ENCODE measurements at regions not wholly inside any gene's neighbourhood (a gene's known extent, or its start where the extent isn't known, plus 50 kb on each side); places are given as distances from the start of the nearest gene placed in this dataset.

DNA sequence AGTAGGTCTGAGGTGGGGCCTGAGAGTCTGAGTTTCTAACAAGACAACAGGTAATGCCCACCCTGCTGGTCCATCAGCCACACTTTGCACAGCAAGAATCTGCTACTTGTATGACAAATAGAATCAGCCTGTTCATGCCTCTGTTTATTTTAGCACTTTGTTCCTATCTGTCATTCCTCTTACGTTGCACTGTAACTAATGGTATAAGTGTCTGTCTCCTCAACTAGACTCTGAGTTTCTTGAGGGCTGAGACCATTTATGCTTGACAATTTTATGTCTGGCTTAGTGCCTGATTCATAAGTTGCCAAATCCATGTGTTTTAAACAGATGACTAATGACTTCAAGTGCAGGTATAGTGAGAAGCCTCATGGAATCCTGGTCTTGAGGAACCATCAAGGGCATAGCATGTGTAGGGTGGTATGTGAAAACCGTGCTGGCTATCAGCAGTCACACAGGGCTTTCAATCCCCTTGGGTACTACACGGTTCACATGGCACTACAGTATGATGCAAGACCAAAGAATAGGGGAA, 209.7 kb downstream of the C11orf91 start:
- no peaks in the 10 kb centered on the region for H3K9me2 ChIP-seq (replicated peaks; ENCODE audit: insufficient read depth, low read length)

DNA sequence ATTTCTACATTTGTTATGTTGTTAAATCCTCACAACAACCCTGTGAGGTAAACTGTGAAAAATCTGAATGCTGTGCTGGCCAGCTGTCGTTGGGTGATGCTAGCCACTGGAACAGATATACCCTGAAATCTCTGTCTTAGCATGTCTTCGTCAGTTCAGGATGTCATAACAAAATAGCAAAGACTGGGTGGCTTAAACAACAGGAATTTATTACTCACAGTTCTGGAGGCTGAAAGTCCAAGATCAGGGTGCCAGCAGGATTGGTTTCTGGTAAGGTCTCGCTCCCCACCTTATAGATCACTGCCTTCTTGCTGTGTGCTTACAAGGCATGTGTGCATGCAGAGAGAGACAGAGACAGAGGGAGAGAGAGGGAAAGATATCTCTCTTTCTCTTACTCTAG, 211.7 kb downstream of the C11orf91 start:
- no peaks in the 10 kb centered on the region for H3K79me2 ChIP-seq (ENCODE audit: insufficient read depth, low read length)

More for the DNA sequence above, 209.7 kb downstream of the C11orf91 start:
- no peak overlapping the region for H3K4me2 ChIP-seq (ENCODE audit: low read depth, low read length, poor library complexity, severe bottlenecking)
- no peaks in the 10 kb centered on the region for H4K20me1 ChIP-seq (ENCODE audit: low read depth, low read length)
- H3K79me2 ChIP-seq (ENCODE audit: insufficient read depth, low read length) = no peaks in the 10 kb centered on the region
- H3K9me3 ChIP-seq (ENCODE audit: insufficient read depth, low read length) = no peaks in the 10 kb centered on the region
- no peaks in the 10 kb centered on the region for H3K27me3 ChIP-seq (ENCODE audit: low read length)
- H3F3A ChIP-seq (ENCODE audit: insufficient read depth) = no peaks in the 10 kb centered on the region
- H3K4me3 ChIP-seq (ENCODE audit: insufficient read depth, low read length, poor library complexity, severe bottlenecking) = no peak overlapping the region
- no peaks in the 10 kb centered on the region for H3K36me3 ChIP-seq (ENCODE audit: low read length)
- TF ChIP-seq, protein P1, sequence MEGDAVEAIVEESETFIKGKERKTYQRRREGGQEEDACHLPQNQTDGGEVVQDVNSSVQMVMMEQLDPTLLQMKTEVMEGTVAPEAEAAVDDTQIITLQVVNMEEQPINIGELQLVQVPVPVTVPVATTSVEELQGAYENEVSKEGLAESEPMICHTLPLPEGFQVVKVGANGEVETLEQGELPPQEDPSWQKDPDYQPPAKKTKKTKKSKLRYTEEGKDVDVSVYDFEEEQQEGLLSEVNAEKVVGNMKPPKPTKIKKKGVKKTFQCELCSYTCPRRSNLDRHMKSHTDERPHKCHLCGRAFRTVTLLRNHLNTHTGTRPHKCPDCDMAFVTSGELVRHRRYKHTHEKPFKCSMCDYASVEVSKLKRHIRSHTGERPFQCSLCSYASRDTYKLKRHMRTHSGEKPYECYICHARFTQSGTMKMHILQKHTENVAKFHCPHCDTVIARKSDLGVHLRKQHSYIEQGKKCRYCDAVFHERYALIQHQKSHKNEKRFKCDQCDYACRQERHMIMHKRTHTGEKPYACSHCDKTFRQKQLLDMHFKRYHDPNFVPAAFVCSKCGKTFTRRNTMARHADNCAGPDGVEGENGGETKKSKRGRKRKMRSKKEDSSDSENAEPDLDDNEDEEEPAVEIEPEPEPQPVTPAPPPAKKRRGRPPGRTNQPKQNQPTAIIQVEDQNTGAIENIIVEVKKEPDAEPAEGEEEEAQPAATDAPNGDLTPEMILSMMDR (IDR thresholded peaks at IDR 0.05; ENCODE audit: insufficient read depth, low read length, poor library complexity, severe bottlenecking) = no peak
- no peak for TF ChIP-seq EZH2phosphoT487 (conservative IDR thresholded peaks at IDR 0.05; ENCODE audit: low read length)
- no peak overlapping the region for H2AFZ ChIP-seq (ENCODE audit: low read depth, low read length, severe bottlenecking)
- no peak overlapping the region for H3K9ac ChIP-seq (ENCODE audit: low read length)
- no peak overlapping the region for H3K27ac ChIP-seq (ENCODE audit: low read depth, low read length)

DNA sequence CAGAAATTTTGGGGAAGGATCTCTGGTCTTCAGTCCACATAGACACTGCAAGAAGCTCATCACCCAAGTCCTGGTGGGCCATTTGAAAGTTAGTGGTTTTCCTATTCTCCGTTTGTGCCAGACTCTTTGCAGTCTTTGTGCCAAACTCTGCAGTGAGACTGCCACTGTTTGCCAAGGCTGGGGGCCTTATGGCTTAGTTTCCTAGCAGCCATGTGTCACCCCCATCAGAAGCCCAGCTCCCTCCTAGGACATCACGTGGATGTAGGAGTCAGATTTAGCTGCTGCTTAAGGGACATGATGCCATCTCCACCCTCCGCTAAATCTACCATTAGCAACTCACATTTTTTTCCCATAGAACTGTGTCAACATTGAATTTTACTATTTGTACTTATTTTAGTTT, 220.0 kb downstream of the C11orf91 start:
- H3K9me3 ChIP-seq (ENCODE audit: insufficient read depth, low read length) = no peaks in the 10 kb centered on the region
- no peaks in the 10 kb centered on the region for H3K36me3 ChIP-seq (ENCODE audit: low read length)
- no peaks in the 10 kb centered on the region for H4K20me1 ChIP-seq (ENCODE audit: low read depth, low read length)
- TF ChIP-seq EZH2phosphoT487 (conservative IDR thresholded peaks at IDR 0.05; ENCODE audit: low read length) = no peak
- H3F3A ChIP-seq (ENCODE audit: insufficient read depth) = no peaks in the 10 kb centered on the region
- no peaks in the 10 kb centered on the region for H3K27me3 ChIP-seq (ENCODE audit: low read length)
- no peak overlapping the region for H3K27ac ChIP-seq (ENCODE audit: low read depth, low read length)
- H2AFZ ChIP-seq (ENCODE audit: low read depth, low read length, severe bottlenecking) = no peak overlapping the region
- H3K4me2 ChIP-seq (ENCODE audit: low read depth, low read length, poor library complexity, severe bottlenecking) = no peak overlapping the region
- H3K9ac ChIP-seq (ENCODE audit: low read length) = no peak overlapping the region
- no peaks in the 10 kb centered on the region for H3K9me2 ChIP-seq (replicated peaks; ENCODE audit: insufficient read depth, low read length)
- no peaks in the 10 kb centered on the region for H3K79me2 ChIP-seq (ENCODE audit: insufficient read depth, low read length)
- H3K4me3 ChIP-seq (ENCODE audit: insufficient read depth, low read length, poor library complexity, severe bottlenecking) = no peak overlapping the region

More for the DNA sequence above, 211.7 kb downstream of the C11orf91 start:
- Histone ChIP-seq H3K4me2 (ENCODE audit: low read depth, low read length, poor library complexity, severe bottlenecking) (no peak overlapping the region), H3K27me3 (ENCODE audit: low read length) (no peaks in the 10 kb centered on the region), H3K4me3 (ENCODE audit: insufficient read depth, low read length, poor library complexity, severe bottlenecking) (no peak overlapping the region), H3K27ac (ENCODE audit: low read depth, low read length) (no peak overlapping the region), H3K9ac (ENCODE audit: low read length) (no peak overlapping the region), H3F3A (ENCODE audit: insufficient read depth) (no peaks in the 10 kb centered on the region), H2AFZ (ENCODE audit: low read depth, low read length, severe bottlenecking) (no peak overlapping the region), H3K9me3 (ENCODE audit: insufficient read depth, low read length) (no peaks in the 10 kb centered on the region), H3K9me2 (replicated peaks; ENCODE audit: insufficient read depth, low read length) (no peaks in the 10 kb centered on the region), H4K20me1 (ENCODE audit: low read depth, low read length) (no peaks in the 10 kb centered on the region), H3K36me3 (ENCODE audit: low read length) (no peaks in the 10 kb centered on the region)
- no peak for TF ChIP-seq EZH2phosphoT487 (conservative IDR thresholded peaks at IDR 0.05; ENCODE audit: low read length)
- TF ChIP-seq, protein P1 (IDR thresholded peaks at IDR 0.05; ENCODE audit: insufficient read depth, low read length, poor library complexity, severe bottlenecking) = no peak

DNA sequence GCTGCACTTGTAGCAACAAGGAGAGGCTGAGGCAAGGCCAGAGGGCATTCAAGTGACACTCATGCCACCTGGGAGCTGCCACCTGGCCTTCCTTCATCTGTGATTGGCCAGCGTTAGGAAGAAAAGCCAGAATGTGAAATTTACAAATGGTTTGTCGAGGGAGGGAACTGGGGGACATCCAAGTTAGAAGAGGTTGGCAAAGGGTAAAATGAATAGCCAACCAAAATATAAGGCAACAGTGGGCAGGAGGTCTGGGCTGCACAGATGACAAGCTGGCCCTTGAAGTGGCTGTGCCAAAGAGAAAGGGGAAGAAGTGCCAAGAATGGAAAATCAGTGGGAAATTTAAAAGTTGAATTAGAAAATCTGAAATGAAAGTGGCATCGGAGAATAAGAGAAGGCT, 221.4 kb downstream of the C11orf91 start:
- no peaks in the 10 kb centered on the region for H3K9me2 ChIP-seq (replicated peaks; ENCODE audit: insufficient read depth, low read length)
- H3K4me3 ChIP-seq (ENCODE audit: insufficient read depth, low read length, poor library complexity, severe bottlenecking) = no peak overlapping the region
- no peaks in the 10 kb centered on the region for H3K27me3 ChIP-seq (ENCODE audit: low read length)
- no peaks in the 10 kb centered on the region for H3K36me3 ChIP-seq (ENCODE audit: low read length)
- H4K20me1 ChIP-seq (ENCODE audit: low read depth, low read length) = no peaks in the 10 kb centered on the region
- TF ChIP-seq EZH2phosphoT487 (conservative IDR thresholded peaks at IDR 0.05; ENCODE audit: low read length) = no peak
- TF ChIP-seq, protein P1 (IDR thresholded peaks at IDR 0.05; ENCODE audit: insufficient read depth, low read length, poor library complexity, severe bottlenecking) = no peak
- no peaks in the 10 kb centered on the region for H3F3A ChIP-seq (ENCODE audit: insufficient read depth)
- no peak overlapping the region for H3K4me2 ChIP-seq (ENCODE audit: low read depth, low read length, poor library complexity, severe bottlenecking)
- no peak overlapping the region for H3K27ac ChIP-seq (ENCODE audit: low read depth, low read length)
- no peak overlapping the region for H2AFZ ChIP-seq (ENCODE audit: low read depth, low read length, severe bottlenecking)
- H3K9ac ChIP-seq (ENCODE audit: low read length) = no peak overlapping the region
- no peaks in the 10 kb centered on the region for H3K9me3 ChIP-seq (ENCODE audit: insufficient read depth, low read length)
- no peaks in the 10 kb centered on the region for H3K79me2 ChIP-seq (ENCODE audit: insufficient read depth, low read length)
